SK-N-SH (cell line): ENCODE measurements at regions not wholly inside any gene's neighbourhood (a gene's known extent, or its start where the extent isn't known, plus 50 kb on each side); places are given as distances from the start of the nearest gene placed in this dataset.

ENCODE experiments used
- CTCF ChIA-PET: fragments of 300-600, 350-600 bp; formaldehyde crosslinking; extraction: SDS; loops from one replicate; lab custom pipeline; 2021; lab: Yijun Ruan, JAX
- POLR2A ChIA-PET: fragments of 350-600 bp; sonication (Branson Sonifier 250); formaldehyde crosslinking; extraction: SDS; loops from one replicate; lab custom pipeline; 2020; ENCODE audit warnings: antibody characterized with exemption, inconsistent platforms; lab: Yijun Ruan, JAX
- DNase-seq: peaks from one replicate; pipeline ENCODE4 v3.0.0; 2012
- H2AFZ ChIP-seq: fragments of 200-600 bp; sonication (generic); 2 replicates; pipeline ENCODE4 v1.8.1; 2016; ENCODE audit warnings: antibody characterized with exemption, mild to moderate bottlenecking, low read depth
- H3F3A ChIP-seq: fragments of 200-600 bp; sonication (generic); replicated peaks from 2 replicates; pipeline ENCODE3; 2016; ENCODE audit warnings: antibody characterized with exemption, mild to moderate bottlenecking; ENCODE audit not compliant: insufficient read depth
- H3K27ac ChIP-seq, 2 experiments: fragments of 200-500 bp in 1 of 2; fragments of 200-600 bp in 1 of 2; sonication (Bioruptor generic) in 1 of 2; sonication (generic), shearing (Covaris generic) in 1 of 2; 2 replicates each; pipeline versions ENCODE4 v1.5.1 to v1.6.1; 2014 to 2016; ENCODE audit warnings: low read depth in 2 of 2, inconsistent platforms in 1 of 2, low read length in 1 of 2, mild to moderate bottlenecking in 1 of 2, mixed read lengths in 1 of 2
- H3K27me3 ChIP-seq: fragments of 200-600 bp; sonication (generic), shearing (Covaris generic); 2 replicates; pipeline ENCODE4 v1.6.1; 2016; ENCODE audit warnings: mixed run types; ENCODE audit not compliant: insufficient read depth
- H3K36me3 ChIP-seq, 2 experiments: fragments of 200-500 bp in 1 of 2; fragments of 200-600 bp in 1 of 2; sonication (Bioruptor generic) in 1 of 2; sonication (generic) in 1 of 2; replicated peaks in 1 of 2; 2 replicates each; pipeline versions ENCODE3 to v1.5.1; 2014 to 2016; ENCODE audit warnings: low read length in 1 of 2, mild to moderate bottlenecking in 1 of 2; ENCODE audit not compliant: insufficient read depth in 2 of 2, control insufficient read depth in 1 of 2
- H3K4me1 ChIP-seq, 2 experiments: fragments of 200-500 bp in 1 of 2; fragments of 200-600 bp in 1 of 2; sonication (Bioruptor generic) in 1 of 2; sonication (generic), shearing (Covaris generic) in 1 of 2; 2 replicates each; pipeline versions ENCODE4 v1.5.1 to v1.6.1; 2014 to 2016; ENCODE audit warnings: low read depth in 1 of 2, low read length in 1 of 2, mixed run types in 1 of 2; ENCODE audit not compliant: insufficient read depth in 2 of 2, control insufficient read depth in 1 of 2
- H3K4me2 ChIP-seq: fragments of 200-600 bp; sonication (generic), shearing (Covaris generic); 2 replicates; pipeline ENCODE4 v1.6.1; 2017; ENCODE audit warnings: mixed run types
- H3K4me3 ChIP-seq, 2 experiments: fragments of 200-500 bp in 1 of 2; fragments of 200-600 bp in 1 of 2; sonication (Bioruptor generic) in 1 of 2; sonication (generic), shearing (Covaris generic) in 1 of 2; 2 replicates each; pipeline versions ENCODE4 v1.5.1 to v1.8.1; 2014 to 2016; ENCODE audit warnings: low read depth in 2 of 2, inconsistent platforms in 1 of 2, low read length in 1 of 2, mild to moderate bottlenecking in 1 of 2, mixed read lengths in 1 of 2, moderate library complexity in 1 of 2
- H3K79me2 ChIP-seq: fragments of 200-600 bp; sonication (generic); 2 replicates; pipeline ENCODE4 v1.8.1; 2017; ENCODE audit warnings: mild to moderate bottlenecking; ENCODE audit not compliant: insufficient read depth
- H3K9ac ChIP-seq: fragments of 200-600 bp; sonication (generic); 2 replicates; pipeline ENCODE4 v1.6.1; 2017; ENCODE audit warnings: mixed run types
- H3K9me2 ChIP-seq: fragments of 200-600 bp; sonication (generic); 2 replicates; pipeline ENCODE4 v1.6.1; 2017; ENCODE audit warnings: mixed run types
- H3K9me3 ChIP-seq: fragments of 200-600 bp; sonication (generic); 2 replicates; pipeline ENCODE4 v1.6.1; 2017; ENCODE audit warnings: mixed run types, mild to moderate bottlenecking, moderate library complexity
- H4K20me1 ChIP-seq: fragments of 200-600 bp; sonication (generic); 2 replicates; pipeline ENCODE4 v1.6.1; 2017; ENCODE audit warnings: mild to moderate bottlenecking, mixed run types; ENCODE audit not compliant: insufficient read depth
- FOSL2 ChIP-seq: IDR thresholded peaks from 2 replicates; pipeline ENCODE4 v1.4.0; 2012; ENCODE audit warnings: low read depth, mild to moderate bottlenecking, moderate library complexity, borderline replicate concordance
- FOXM1 ChIP-seq: IDR thresholded peaks from 2 replicates; pipeline ENCODE4 v1.4.0; 2012; ENCODE audit warnings: low read depth, mild to moderate bottlenecking
- JUND ChIP-seq: IDR thresholded peaks from 2 replicates; pipeline ENCODE4 v1.4.0; 2012
- MEF2A ChIP-seq: IDR thresholded peaks from 2 replicates; pipeline ENCODE4 v1.4.0; 2012; ENCODE audit warnings: low read depth, borderline replicate concordance
- NFIC ChIP-seq: IDR thresholded peaks from 2 replicates; pipeline ENCODE4 v1.4.0; 2012; ENCODE audit warnings: borderline replicate concordance
- NRF1 ChIP-seq: IDR thresholded peaks from 2 replicates; pipeline ENCODE4 v1.6.1; 2012; ENCODE audit warnings: low read depth, mild to moderate bottlenecking, low read length
- RAD21 ChIP-seq: IDR thresholded peaks from 2 replicates; pipeline ENCODE4 v1.6.1; 2012; ENCODE audit warnings: mild to moderate bottlenecking, low read length
- RXRA ChIP-seq: IDR thresholded peaks from 2 replicates; pipeline ENCODE4 v1.4.0; 2012; ENCODE audit warnings: low read depth, mild to moderate bottlenecking, borderline replicate concordance
- TEAD4 ChIP-seq: IDR thresholded peaks from 2 replicates; pipeline ENCODE4 v1.4.0; 2012; ENCODE audit warnings: mild to moderate bottlenecking, borderline replicate concordance; ENCODE audit not compliant: insufficient read depth
- WGBS: methylation state at CpG from one replicate; pipeline ENCODE4 v1.1.6; 2017; ENCODE audit warnings: low lambda C conversion rate; 5-methylcytosine and 5-hydroxymethylcytosine counted together
- TF ChIP-seq, protein P1 (sequence below): fragments of 150-350 bp; IDR thresholded peaks from 2 replicates; pipeline ENCODE4 v1.6.1; 2017; ENCODE audit warnings: antibody characterized with exemption, low read length, low read depth, borderline replicate concordance

DNA sequence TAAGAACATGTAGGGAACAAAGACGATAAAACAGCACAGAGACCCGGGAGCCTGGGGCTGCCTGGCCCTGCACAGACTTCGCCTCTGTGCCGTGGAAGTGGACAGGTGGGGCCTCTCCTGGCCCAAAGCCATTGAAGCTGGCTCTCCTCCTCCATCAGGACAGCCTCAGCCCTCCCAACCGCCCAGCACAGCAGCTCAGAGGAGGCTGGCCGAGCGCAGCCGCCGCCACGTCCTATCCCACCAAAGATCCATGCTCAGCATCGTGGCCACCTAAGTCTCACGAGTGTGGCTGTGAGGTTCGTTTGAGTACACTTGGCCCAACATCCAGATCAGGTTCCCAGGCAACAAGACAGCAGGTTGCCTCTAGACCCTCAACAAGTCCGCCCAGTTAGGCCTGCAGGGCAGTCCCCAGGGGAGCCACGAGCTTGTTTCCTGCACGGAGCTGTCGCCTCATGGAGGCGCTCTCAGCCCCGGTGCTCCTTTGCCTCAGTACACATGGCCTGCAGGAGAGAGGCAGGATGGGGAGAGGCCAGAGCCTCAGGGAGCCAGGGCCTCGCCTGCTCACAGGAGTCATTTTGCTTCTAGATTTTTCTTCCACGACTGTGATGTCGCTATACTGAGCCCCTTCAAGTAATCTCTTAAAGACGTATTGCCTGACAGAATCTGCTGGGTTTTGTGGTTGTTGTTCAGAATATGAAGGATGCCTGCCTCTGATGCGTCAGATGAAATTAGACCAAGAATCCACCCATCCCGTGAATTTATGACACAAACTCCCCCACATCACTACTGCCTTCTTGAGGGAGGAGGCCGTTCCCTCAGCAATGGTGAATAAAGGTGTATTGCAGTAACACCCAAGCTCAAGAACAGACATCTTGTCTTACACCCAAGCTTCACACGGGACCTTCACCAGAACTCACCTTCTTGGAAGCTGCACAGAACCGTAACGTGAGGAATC lies 102.7 kb downstream of the RNASET2 start:
- no peaks in the 10 kb centered on the region for H3F3A ChIP-seq
- no peak overlapping the region for H3K4me2 ChIP-seq
- POLR2A ChIA-PET: no interaction called here
- H3K27me3 ChIP-seq: no peaks in the 10 kb centered on the region
- H3K4me1 ChIP-seq: peaks cover 0 to 4% of the 10 kb centered on the region in 2 experiments; a peak in 1 of 4 replicates
- H3K27ac ChIP-seq: no peak overlapping the region
- no peak for DNase-seq
- 64% methylated on average over 18 of the region's 29 CpGs for WGBS
- H4K20me1 ChIP-seq: no peaks in the 10 kb centered on the region
- H3K79me2 ChIP-seq: no peaks in the 10 kb centered on the region
- H3K4me3 ChIP-seq: no peak overlapping the region
- H3K9me3 ChIP-seq: no peaks in the 10 kb centered on the region
- CTCF ChIA-PET: no interaction called here
- H3K9ac ChIP-seq: no peak overlapping the region
- H3K36me3 ChIP-seq: no peaks in the 10 kb centered on the region
- TF ChIP-seq FOXM1 (no peak), TEAD4 (no peak)
- no peak overlapping the region for H2AFZ ChIP-seq
- no peaks in the 10 kb centered on the region for H3K9me2 ChIP-seq

DNA sequence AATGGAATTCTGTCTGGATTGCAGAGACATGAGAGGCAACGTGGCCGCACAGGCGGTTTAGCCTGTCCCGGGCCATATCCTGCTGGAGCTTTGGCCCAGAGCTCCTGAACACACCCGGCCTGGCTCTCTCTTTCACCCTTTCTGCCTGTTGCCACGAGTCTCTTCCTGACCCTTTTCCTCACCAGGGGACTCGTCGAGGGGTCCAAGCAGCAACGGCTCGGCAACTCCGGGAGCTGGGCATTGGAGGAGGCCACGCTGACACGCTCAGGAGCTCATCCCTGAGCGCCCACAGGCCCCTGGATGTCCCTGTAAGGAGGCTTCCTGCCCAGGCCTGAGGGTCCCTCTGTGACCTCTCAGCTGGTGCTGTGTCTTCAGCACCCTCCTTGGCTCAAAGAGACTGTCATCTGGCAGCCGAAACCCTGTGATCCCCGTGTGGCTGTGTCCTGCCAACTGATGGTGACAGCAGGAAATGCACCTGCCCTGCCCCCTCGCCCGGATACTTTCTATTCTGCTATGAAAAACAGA lies 103.8 kb downstream of the RNASET2 start:
- Histone ChIP-seq H2AFZ (no peak overlapping the region), H3K9me2 (no peaks in the 10 kb centered on the region), H3K27ac (no peak overlapping the region; a peak in 1 of 4 replicates), H3K9me3 (no peaks in the 10 kb centered on the region), H3K4me1 (peaks cover 0 to 4% of the 10 kb centered on the region in 2 experiments; a peak in 1 of 4 replicates), H3K9ac (no peak overlapping the region), H3K4me3 (no peak overlapping the region), H3K27me3 (no peaks in the 10 kb centered on the region), H3K4me2 (no peak overlapping the region), H3F3A (no peaks in the 10 kb centered on the region), H3K36me3 (no peaks in the 10 kb centered on the region), H3K79me2 (no peaks in the 10 kb centered on the region), H4K20me1 (no peaks in the 10 kb centered on the region)
- no peak for DNase-seq
- ChIA-PET CTCF (interaction anchor here (0.8 to 1.1 kb wide), 3 partner anchors 10 to 71 kb away, joined by 3 to 4 read pairs (median 3); no protein-coding TSS in a partner anchor), POLR2A (no interaction called here)
- 58% methylated on average over 18 of the region's 18 CpGs for WGBS
- TF ChIP-seq NFIC (no peak), RXRA (no peak), NRF1 (no peak), RAD21 (no peak), FOSL2 (no peak), JUND (no peak), MEF2A (no peak)
- TF ChIP-seq, protein P1, sequence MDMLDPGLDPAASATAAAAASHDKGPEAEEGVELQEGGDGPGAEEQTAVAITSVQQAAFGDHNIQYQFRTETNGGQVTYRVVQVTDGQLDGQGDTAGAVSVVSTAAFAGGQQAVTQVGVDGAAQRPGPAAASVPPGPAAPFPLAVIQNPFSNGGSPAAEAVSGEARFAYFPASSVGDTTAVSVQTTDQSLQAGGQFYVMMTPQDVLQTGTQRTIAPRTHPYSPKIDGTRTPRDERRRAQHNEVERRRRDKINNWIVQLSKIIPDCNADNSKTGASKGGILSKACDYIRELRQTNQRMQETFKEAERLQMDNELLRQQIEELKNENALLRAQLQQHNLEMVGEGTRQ: no peak
